ENCODE measurements at regions not wholly inside any gene's neighbourhood (a gene's known extent, or its start where the extent isn't known, plus 50 kb on each side); places are given as distances from the start of the nearest gene placed in this dataset.

DNA sequence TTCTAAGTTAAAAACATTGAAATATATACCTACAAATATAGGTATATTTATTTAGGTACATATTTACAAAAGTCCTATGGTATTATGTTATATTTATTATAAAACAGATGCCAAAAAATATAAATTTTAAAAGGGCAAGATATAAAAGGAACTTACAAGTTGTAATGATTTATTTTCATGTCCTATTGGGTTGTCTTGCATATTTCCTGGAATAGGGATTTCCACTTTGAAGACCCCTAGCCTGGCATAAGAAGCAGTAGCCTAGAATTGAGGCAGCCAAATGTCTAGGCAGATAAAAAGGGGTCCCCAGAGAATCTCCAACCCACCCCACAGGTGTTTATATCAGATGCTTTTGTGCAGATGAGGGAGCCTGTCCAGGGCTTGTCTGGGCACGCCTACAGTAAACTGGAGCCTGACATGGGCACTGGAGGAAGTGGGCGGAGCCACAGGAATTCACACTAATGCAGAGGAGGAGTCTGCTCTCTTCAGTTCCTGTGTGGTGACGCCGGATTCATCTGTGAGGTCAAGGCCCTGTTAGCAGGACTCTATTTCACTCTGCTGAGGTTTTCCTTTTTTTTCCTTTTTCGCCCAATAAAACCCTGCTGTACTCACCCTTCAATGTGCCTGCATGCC lies 1088.9 kb upstream of the PIK3C3 start:
- TF ChIP-seq SUZ12 (IDR thresholded peaks at IDR 0.05; ENCODE audit: extremely low read depth, insufficient read depth, insufficient read length) = no peak
- TF ChIP-seq YY1 (IDR thresholded peaks at IDR 0.05; ENCODE audit: insufficient read depth, insufficient read length) = no peak
- no peak for TF ChIP-seq ZNF274 (IDR thresholded peaks at IDR 0.05; ENCODE audit: low read depth, low read length)

Measured in NT2/D1 (cell line).